ENCODE measurements at regions not wholly inside any gene's neighbourhood (a gene's known extent, or its start where the extent isn't known, plus 50 kb on each side); places are given as distances from the start of the nearest gene placed in this dataset.

- no peak for TF ChIP-seq CHD7 (IDR thresholded peaks at IDR 0.05; ENCODE audit: insufficient replicate concordance, low read length)
- TF ChIP-seq RBBP5 (IDR thresholded peaks at IDR 0.05; ENCODE audit: borderline replicate concordance, low read depth, low read length) = no peak
- no peak for TF ChIP-seq PHF8 (conservative IDR thresholded peaks at IDR 0.05; ENCODE audit: low read depth, low read length)
- TF ChIP-seq CTBP2 (IDR thresholded peaks at IDR 0.05; ENCODE audit: borderline replicate concordance, insufficient read depth, insufficient read length, low read length) = no peak
These were observed 95.5 kb upstream of the PUM3 start (continued) for GRCh38 chr9:2939368-2939767.
